ENCODE measurements at regions not wholly inside any gene's neighbourhood (a gene's known extent, or its start where the extent isn't known, plus 50 kb on each side); places are given as distances from the start of the nearest gene placed in this dataset.

DNA sequence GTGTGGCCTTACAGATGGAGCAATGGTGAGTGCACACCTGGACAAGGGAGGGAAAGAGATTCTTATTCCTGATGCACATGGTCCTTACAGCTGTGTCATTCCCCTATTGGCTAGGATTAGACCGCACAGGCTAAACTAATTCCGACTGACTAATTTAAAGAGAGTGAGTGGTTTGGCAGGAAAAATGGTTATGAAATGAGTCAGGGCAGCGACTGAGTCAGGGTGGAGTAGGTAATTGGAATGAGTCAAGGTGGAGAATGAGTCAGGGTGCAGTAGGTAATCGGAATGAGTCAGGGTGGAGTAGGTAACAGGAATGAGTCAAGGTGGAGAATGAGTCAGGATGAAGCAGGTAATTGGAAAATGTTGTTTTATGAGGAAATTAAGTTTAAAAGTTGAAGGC lies 1353.7 kb upstream of the LRRTM1 start:
- TF ChIP-seq, protein P1, sequence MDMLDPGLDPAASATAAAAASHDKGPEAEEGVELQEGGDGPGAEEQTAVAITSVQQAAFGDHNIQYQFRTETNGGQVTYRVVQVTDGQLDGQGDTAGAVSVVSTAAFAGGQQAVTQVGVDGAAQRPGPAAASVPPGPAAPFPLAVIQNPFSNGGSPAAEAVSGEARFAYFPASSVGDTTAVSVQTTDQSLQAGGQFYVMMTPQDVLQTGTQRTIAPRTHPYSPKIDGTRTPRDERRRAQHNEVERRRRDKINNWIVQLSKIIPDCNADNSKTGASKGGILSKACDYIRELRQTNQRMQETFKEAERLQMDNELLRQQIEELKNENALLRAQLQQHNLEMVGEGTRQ (CRISPR knock-in tag; IDR thresholded peaks at IDR 0.05) = no peak
- TF ChIP-seq, protein P2, sequence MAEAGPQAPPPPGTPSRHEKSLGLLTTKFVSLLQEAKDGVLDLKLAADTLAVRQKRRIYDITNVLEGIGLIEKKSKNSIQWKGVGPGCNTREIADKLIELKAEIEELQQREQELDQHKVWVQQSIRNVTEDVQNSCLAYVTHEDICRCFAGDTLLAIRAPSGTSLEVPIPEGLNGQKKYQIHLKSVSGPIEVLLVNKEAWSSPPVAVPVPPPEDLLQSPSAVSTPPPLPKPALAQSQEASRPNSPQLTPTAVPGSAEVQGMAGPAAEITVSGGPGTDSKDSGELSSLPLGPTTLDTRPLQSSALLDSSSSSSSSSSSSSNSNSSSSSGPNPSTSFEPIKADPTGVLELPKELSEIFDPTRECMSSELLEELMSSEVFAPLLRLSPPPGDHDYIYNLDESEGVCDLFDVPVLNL (CRISPR knock-in tag; IDR thresholded peaks at IDR 0.05; ENCODE audit: low read depth) = no peak
- TF ChIP-seq, protein P3, sequence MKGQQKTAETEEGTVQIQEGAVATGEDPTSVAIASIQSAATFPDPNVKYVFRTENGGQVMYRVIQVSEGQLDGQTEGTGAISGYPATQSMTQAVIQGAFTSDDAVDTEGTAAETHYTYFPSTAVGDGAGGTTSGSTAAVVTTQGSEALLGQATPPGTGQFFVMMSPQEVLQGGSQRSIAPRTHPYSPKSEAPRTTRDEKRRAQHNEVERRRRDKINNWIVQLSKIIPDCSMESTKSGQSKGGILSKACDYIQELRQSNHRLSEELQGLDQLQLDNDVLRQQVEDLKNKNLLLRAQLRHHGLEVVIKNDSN (CRISPR knock-in tag; IDR thresholded peaks at IDR 0.05) = no peak
- no peak for TF ChIP-seq POLR2A (conservative IDR thresholded peaks at IDR 0.05)
- TF ChIP-seq, protein P4, sequence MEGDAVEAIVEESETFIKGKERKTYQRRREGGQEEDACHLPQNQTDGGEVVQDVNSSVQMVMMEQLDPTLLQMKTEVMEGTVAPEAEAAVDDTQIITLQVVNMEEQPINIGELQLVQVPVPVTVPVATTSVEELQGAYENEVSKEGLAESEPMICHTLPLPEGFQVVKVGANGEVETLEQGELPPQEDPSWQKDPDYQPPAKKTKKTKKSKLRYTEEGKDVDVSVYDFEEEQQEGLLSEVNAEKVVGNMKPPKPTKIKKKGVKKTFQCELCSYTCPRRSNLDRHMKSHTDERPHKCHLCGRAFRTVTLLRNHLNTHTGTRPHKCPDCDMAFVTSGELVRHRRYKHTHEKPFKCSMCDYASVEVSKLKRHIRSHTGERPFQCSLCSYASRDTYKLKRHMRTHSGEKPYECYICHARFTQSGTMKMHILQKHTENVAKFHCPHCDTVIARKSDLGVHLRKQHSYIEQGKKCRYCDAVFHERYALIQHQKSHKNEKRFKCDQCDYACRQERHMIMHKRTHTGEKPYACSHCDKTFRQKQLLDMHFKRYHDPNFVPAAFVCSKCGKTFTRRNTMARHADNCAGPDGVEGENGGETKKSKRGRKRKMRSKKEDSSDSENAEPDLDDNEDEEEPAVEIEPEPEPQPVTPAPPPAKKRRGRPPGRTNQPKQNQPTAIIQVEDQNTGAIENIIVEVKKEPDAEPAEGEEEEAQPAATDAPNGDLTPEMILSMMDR (IDR thresholded peaks at IDR 0.05 in 2 of 3, conservative IDR thresholded peaks at IDR 0.05 in 1 of 3; ENCODE audit: insufficient read depth in 2 of 3, low read depth in 1 of 3, low read length in 3 of 3) = no peak
- no peak for TF ChIP-seq KLF13 (tag; IDR thresholded peaks at IDR 0.05; ENCODE audit: borderline replicate concordance, low read depth)
